ENCODE measurements at regions not wholly inside any gene's neighbourhood (a gene's known extent, or its start where the extent isn't known, plus 50 kb on each side); places are given as distances from the start of the nearest gene placed in this dataset.

DNA sequence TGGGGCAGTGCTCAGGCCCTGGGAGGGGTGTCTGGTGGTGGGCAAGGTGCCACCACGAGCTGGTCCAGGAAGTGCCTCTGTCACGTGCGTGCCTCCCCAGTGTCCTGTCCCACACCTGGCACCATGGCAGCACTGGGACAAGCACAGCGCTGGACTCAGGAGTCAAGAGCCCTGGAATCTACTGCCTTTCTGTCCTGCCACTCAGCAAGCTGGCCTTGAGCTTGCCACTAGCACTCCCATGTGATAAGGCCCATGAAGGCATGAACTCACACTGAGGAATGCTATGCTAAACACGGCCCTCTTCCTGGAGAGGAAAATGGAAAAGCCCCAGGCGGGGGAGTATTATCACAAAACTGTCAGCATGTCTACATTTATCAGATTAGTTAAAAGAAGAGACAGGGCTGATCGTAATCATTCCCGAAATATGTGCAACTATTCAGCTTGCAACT, 50.7 kb upstream of the SLC35C1 start:
- Histone ChIP-seq H2BK15ac (ENCODE audit: low read depth, low read length) (no peak overlapping the region), H4K5ac (ENCODE audit: insufficient read length, low read depth, low read length) (no peak overlapping the region), H3K23ac (ENCODE audit: insufficient read length, low read depth, low read length) (no peak overlapping the region), H3K14ac (ENCODE audit: insufficient read depth, low read length) (no peak overlapping the region), H3K23me2 (ENCODE audit: insufficient read length, low read depth, low read length, poor library complexity, severe bottlenecking) (no peaks in the 10 kb centered on the region), H3K4me2 (ENCODE audit: insufficient read depth, insufficient read length, low read length) (no peak overlapping the region), H3K4ac (ENCODE audit: low read depth, low read length) (no peak overlapping the region), H3K4me1 (ENCODE audit: insufficient read depth, low read length) (no peaks in the 10 kb centered on the region; the same call in 1 of the 2 replicates), H3K79me1 (ENCODE audit: insufficient read depth, low read depth, low read length, poor library complexity, severe bottlenecking) (no peaks in the 10 kb centered on the region), H3K9ac (ENCODE audit: extremely low read depth, insufficient read length, low read length) (no peak overlapping the region), H3K56ac (ENCODE audit: insufficient read length, low read depth, low read length) (no peak overlapping the region), H2BK5ac (ENCODE audit: insufficient read length, low read length) (no peak overlapping the region), H4K91ac (ENCODE audit: insufficient read length, low read depth, low read length) (no peak overlapping the region), H3K27me3 (ENCODE audit: insufficient read depth, low read length) (no peaks in the 10 kb centered on the region), H3K79me2 (ENCODE audit: insufficient read depth, low read length) (no peaks in the 10 kb centered on the region), H2AFZ (ENCODE audit: low read length) (no peak overlapping the region), H3K18ac (ENCODE audit: insufficient read length, low read depth, low read length) (no peak overlapping the region), H3K9me3 (ENCODE audit: control insufficient read depth, low read depth, low read length) (no peaks in the 10 kb centered on the region), H3K27ac (ENCODE audit: insufficient read length, low read depth, low read length) (no peak overlapping the region), H4K20me1 (ENCODE audit: control insufficient read depth, insufficient read depth, insufficient read length) (no peaks in the 10 kb centered on the region), H3T11ph (ENCODE audit: low read length) (no peak overlapping the region), H2BK20ac (ENCODE audit: low read depth, low read length, poor library complexity, severe bottlenecking) (no peak overlapping the region), H2AK5ac (ENCODE audit: insufficient read length, low read length) (no peak overlapping the region), H2BK12ac (ENCODE audit: insufficient read length, low read depth, low read length) (no peak overlapping the region), H2BK120ac (ENCODE audit: low read depth, low read length, poor library complexity, severe bottlenecking) (no peak overlapping the region), H4K8ac (replicated peaks; ENCODE audit: insufficient read length, low read depth, low read length) (no peak overlapping the region)
- H3K4me1 Mint-ChIP-seq = peaks cover 24 to 49% of the 10 kb centered on the region in 2 experiments
- DNase-seq = no peak
- peaks cover 10% of the 10 kb centered on the region for H3K27me3 Mint-ChIP-seq (ENCODE audit: low read depth)
- no peak for TF ChIP-seq CTCF (conservative IDR thresholded peaks at IDR 0.05)
- H3K36me3 Mint-ChIP-seq (ENCODE audit: insufficient read depth in 1 of 3, low read depth in 3 of 3) = no peaks in the 10 kb centered on the region
- H3K4me3 Mint-ChIP-seq = no peak overlapping the region
- no peaks in the 10 kb centered on the region for H3K9me3 Mint-ChIP-seq
- no CpG with 5 or more reads among the region's 8 CpGs for WGBS (ENCODE audit: extremely low coverage, insufficient read length, low lambda C conversion rate)
- no peak overlapping the region for H3K27ac Mint-ChIP-seq

Measured in H9 (cell line).